HCT116 (cell line): ENCODE measurements at regions not wholly inside any gene's neighbourhood (a gene's known extent, or its start where the extent isn't known, plus 50 kb on each side); places are given as distances from the start of the nearest gene placed in this dataset.
"Not testable (repeated sequence)": the region's sequence is repeated elsewhere in the genome, so short reads cannot be mapped to it uniquely, and the experiment has no call there.

Experiments used
- CBX3 ChIP-seq: IDR thresholded peaks from 2 replicates; pipeline ENCODE4 v1.6.1; 2012; ENCODE audit warnings: low read depth
- CTCF ChIP-seq, 3 experiments: fragments of 200-600 bp in 1 of 3; sonication (generic) in 1 of 3; IDR thresholded peaks in 2 of 3; conservative IDR thresholded peaks in 1 of 3; 2 replicates each; pipeline ENCODE4 v1.5.1; 2012 to 2017; ENCODE audit warnings: low read depth in 2 of 3, low read length in 2 of 3, antibody characterized with exemption in 1 of 3, borderline replicate concordance in 1 of 3, control low read depth in 1 of 3, mild to moderate bottlenecking in 1 of 3, mixed read lengths in 1 of 3, mixed run types in 1 of 3, moderate library complexity in 1 of 3; ENCODE audit not compliant: insufficient read depth in 1 of 3
- EZH2 ChIP-seq: fragments of 200-600 bp; sonication (generic); IDR thresholded peaks from 2 replicates; pipeline ENCODE4 v1.6.1; 2017; ENCODE audit warnings: antibody characterized with exemption, mixed run types
- JUND ChIP-seq: IDR thresholded peaks from 2 replicates; pipeline ENCODE4 v1.6.1; 2012
- MAX ChIP-seq: IDR thresholded peaks from 2 replicates; pipeline ENCODE4 v1.6.1; 2012
- POLR2A ChIP-seq: IDR thresholded peaks from 2 replicates; pipeline ENCODE4 v1.7.0; 2011; ENCODE audit warnings: borderline replicate concordance; ENCODE audit not compliant: insufficient read depth, insufficient read length; ENCODE audit errors: extremely low read depth
- RAD21 ChIP-seq: IDR thresholded peaks from 2 replicates; pipeline ENCODE4 v1.6.1; 2012; ENCODE audit warnings: low read depth, mild to moderate bottlenecking
- REST ChIP-seq: IDR thresholded peaks from 2 replicates; pipeline ENCODE4 v1.6.1; 2012; ENCODE audit warnings: low read depth
- TCF7L2 ChIP-seq: IDR thresholded peaks from 2 replicates; pipeline ENCODE4 v1.7.0; 2011; ENCODE audit warnings: borderline replicate concordance, inconsistent platforms; ENCODE audit not compliant: insufficient read depth, insufficient read length; ENCODE audit errors: extremely low read depth
- ZNF274 ChIP-seq: fragments of 200-500 bp; sonication (Bioruptor generic); IDR thresholded peaks from 2 replicates; pipeline ENCODE4 v1.6.1; 2014; ENCODE audit warnings: mild to moderate bottlenecking, low read depth, low read length, inconsistent platforms

- not testable (repeated sequence) for TF ChIP-seq POLR2A; CTCF (IDR thresholded peaks at IDR 0.05 in 2 of 3, conservative IDR thresholded peaks at IDR 0.05 in 1 of 3; ENCODE audit: borderline replicate concordance in 1 of 3, insufficient read depth in 1 of 3, low read depth in 2 of 3, low read length in 2 of 3); TCF7L2; CBX3; JUND; REST; MAX; RAD21; EZH2; ZNF274
These were observed 1503.2 kb downstream of the SPATA31A7 start for GRCh38 chr9:62693019-62693418.
